ENCODE measurements at regions not wholly inside any gene's neighbourhood (a gene's known extent, or its start where the extent isn't known, plus 50 kb on each side); places are given as distances from the start of the nearest gene placed in this dataset.

GRCh38 chr1:195964516-195964915 is 643.7 kb downstream of the KCNT2 start:
- Histone ChIP-seq H3K27ac (no peak overlapping the region), H3K4me3 (no peak overlapping the region), H3K9me3 (no peaks in the 10 kb centered on the region), H3K27me3 (no peaks in the 10 kb centered on the region), H3K4me1 (no peaks in the 10 kb centered on the region), H3K36me3 (no peaks in the 10 kb centered on the region)
- DNase-seq (ENCODE audit: low spot score in 2 of 2), result no peak
- TF ChIP-seq POLR2A (IDR thresholded peaks at IDR 0.05), result no peak
- TF ChIP-seq EP300 (IDR thresholded peaks at IDR 0.05), result no peak
- no peak for TF ChIP-seq POLR2AphosphoS5 (IDR thresholded peaks at IDR 0.05)
- TF ChIP-seq, protein P1, sequence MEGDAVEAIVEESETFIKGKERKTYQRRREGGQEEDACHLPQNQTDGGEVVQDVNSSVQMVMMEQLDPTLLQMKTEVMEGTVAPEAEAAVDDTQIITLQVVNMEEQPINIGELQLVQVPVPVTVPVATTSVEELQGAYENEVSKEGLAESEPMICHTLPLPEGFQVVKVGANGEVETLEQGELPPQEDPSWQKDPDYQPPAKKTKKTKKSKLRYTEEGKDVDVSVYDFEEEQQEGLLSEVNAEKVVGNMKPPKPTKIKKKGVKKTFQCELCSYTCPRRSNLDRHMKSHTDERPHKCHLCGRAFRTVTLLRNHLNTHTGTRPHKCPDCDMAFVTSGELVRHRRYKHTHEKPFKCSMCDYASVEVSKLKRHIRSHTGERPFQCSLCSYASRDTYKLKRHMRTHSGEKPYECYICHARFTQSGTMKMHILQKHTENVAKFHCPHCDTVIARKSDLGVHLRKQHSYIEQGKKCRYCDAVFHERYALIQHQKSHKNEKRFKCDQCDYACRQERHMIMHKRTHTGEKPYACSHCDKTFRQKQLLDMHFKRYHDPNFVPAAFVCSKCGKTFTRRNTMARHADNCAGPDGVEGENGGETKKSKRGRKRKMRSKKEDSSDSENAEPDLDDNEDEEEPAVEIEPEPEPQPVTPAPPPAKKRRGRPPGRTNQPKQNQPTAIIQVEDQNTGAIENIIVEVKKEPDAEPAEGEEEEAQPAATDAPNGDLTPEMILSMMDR (IDR thresholded peaks at IDR 0.05), result no peak

GRCh38 chr1:195962051-195962450 is 646.2 kb downstream of the KCNT2 start:
- TF ChIP-seq, protein P1 (IDR thresholded peaks at IDR 0.05), result no peak
- TF ChIP-seq POLR2A (IDR thresholded peaks at IDR 0.05) (no peak), POLR2AphosphoS5 (IDR thresholded peaks at IDR 0.05) (no peak), EP300 (IDR thresholded peaks at IDR 0.05) (no peak)
- no peaks in the 10 kb centered on the region for H3K4me1 ChIP-seq
- no peak for DNase-seq (ENCODE audit: low spot score in 2 of 2)
- no peak overlapping the region for H3K4me3 ChIP-seq
- no peaks in the 10 kb centered on the region for H3K9me3 ChIP-seq
- no peaks in the 10 kb centered on the region for H3K36me3 ChIP-seq
- H3K27ac ChIP-seq, result no peak overlapping the region
- no peaks in the 10 kb centered on the region for H3K27me3 ChIP-seq

GRCh38 chr1:195960580-195960979 is 647.7 kb downstream of the KCNT2 start:
- Histone ChIP-seq H3K9me3 (no peaks in the 10 kb centered on the region), H3K27ac (no peak overlapping the region), H3K4me1 (no peaks in the 10 kb centered on the region), H3K27me3 (no peaks in the 10 kb centered on the region), H3K36me3 (no peaks in the 10 kb centered on the region), H3K4me3 (no peak overlapping the region)
- DNase-seq (ENCODE audit: low spot score in 2 of 2), result no peak
- 65% methylated on average over 2 of the region's 2 CpGs for WGBS
- TF ChIP-seq POLR2A (IDR thresholded peaks at IDR 0.05) (no peak), EP300 (IDR thresholded peaks at IDR 0.05) (no peak), POLR2AphosphoS5 (IDR thresholded peaks at IDR 0.05) (no peak)
- TF ChIP-seq, protein P1 (IDR thresholded peaks at IDR 0.05), result no peak

DNA sequence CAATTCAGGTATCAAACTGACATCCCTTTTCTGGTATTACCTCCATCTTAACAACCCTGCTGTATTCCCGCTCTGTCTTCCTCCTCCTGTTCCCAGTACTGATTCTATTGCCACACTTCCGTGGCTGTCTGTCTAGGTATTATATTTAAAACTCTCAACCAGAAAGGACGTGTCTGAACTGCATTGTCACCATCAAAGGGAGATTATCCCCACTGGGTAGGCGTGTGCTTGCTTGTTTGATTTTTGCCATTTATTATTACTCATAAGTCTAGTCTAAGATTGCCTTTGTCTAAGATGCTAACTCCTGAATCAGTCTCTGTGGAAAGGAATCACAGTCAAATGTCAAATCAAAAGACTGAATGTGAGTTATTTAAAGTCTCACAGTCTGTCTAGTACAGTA is 650.1 kb downstream of the KCNT2 start:
- no peak for DNase-seq (ENCODE audit: low spot score in 2 of 2)
- Histone ChIP-seq H3K27ac (no peak overlapping the region), H3K36me3 (no peaks in the 10 kb centered on the region), H3K9me3 (no peaks in the 10 kb centered on the region), H3K27me3 (no peaks in the 10 kb centered on the region), H3K4me1 (no peaks in the 10 kb centered on the region), H3K4me3 (no peak overlapping the region)
- no peak for TF ChIP-seq POLR2AphosphoS5 (IDR thresholded peaks at IDR 0.05)
- TF ChIP-seq, protein P1 (IDR thresholded peaks at IDR 0.05), result no peak
- no peak for TF ChIP-seq POLR2A (IDR thresholded peaks at IDR 0.05)
- no peak for TF ChIP-seq EP300 (IDR thresholded peaks at IDR 0.05)
- WGBS, result 49% methylated on average over 4 of the region's 4 CpGs

DNA sequence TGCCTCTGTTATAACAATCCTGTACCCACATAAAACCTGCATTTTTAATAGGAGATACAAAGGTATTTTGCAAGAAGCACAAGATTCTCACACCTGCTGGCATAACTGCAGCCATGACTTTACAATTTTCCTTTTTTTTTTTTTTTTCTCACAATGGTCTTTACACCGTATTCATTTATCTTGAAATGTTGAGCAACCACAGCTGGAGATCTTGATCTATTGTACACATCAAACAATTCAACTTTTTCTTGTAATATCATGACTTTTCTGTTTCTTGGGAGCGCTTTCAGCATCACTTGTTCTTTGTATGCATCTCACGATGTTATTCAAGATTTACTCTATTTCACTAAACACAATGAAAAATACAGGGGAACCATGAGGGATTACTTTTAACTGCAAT is 651.4 kb downstream of the KCNT2 start:
- no peak for DNase-seq (ENCODE audit: low spot score in 2 of 2)
- Histone ChIP-seq H3K4me1 (no peaks in the 10 kb centered on the region), H3K9me3 (no peaks in the 10 kb centered on the region), H3K27me3 (no peaks in the 10 kb centered on the region), H3K27ac (no peak overlapping the region), H3K4me3 (no peak overlapping the region), H3K36me3 (no peaks in the 10 kb centered on the region)
- TF ChIP-seq, protein P1 (IDR thresholded peaks at IDR 0.05), result no peak
- no peak for TF ChIP-seq POLR2A (IDR thresholded peaks at IDR 0.05)
- no peak for TF ChIP-seq EP300 (IDR thresholded peaks at IDR 0.05)
- TF ChIP-seq POLR2AphosphoS5 (IDR thresholded peaks at IDR 0.05), result no peak
- 74% methylated on average over 3 of the region's 3 CpGs for WGBS
